Loucy (cell line): ENCODE measurements at regions not wholly inside any gene's neighbourhood (a gene's known extent, or its start where the extent isn't known, plus 50 kb on each side); places are given as distances from the start of the nearest gene placed in this dataset.

ENCODE experiments used
- CTCF ChIP-seq: fragments of 200-600 bp; sonication (generic); conservative IDR thresholded peaks from 2 replicates; pipeline ENCODE4 v1.5.1; 2014; ENCODE audit warnings: mild to moderate bottlenecking, antibody characterized with exemption, low read length
- EZH2phosphoT487 ChIP-seq: fragments of 200-600 bp; IDR thresholded peaks from 2 replicates; pipeline ENCODE4 v1.6.1; 2018; ENCODE audit warnings: antibody characterized with exemption, mild to moderate bottlenecking, moderate library complexity, borderline replicate concordance

DNA sequence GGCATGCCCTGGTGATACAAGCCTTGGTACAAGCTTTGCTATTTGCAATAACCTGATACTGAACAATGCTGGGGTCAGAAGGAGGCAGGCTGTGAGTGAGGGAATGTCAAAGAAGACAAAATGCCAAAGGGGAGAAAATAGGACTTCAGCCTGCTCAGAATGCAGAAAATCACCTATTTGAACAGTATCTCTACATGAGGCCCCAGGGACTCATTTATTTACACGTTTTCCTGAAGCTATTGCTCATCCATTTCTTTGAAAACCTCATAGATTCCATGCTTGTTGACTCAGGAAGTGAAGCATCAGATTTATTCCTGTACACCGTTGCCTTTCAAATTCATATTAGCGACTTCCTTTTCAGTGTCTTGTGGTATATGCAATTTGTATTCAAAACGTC lies 69.4 kb upstream of the CBLN2 start:
- no peak for TF ChIP-seq CTCF
- TF ChIP-seq EZH2phosphoT487 = no peak
